Stomach (tissue), 8 donors: ENCODE measurements at regions not wholly inside any gene's neighbourhood (a gene's known extent, or its start where the extent isn't known, plus 50 kb on each side); places are given as distances from the start of the nearest gene placed in this dataset.

Experiments
- DNase-seq, 2 donors: peaks; one replicate each; pipeline versions ENCODE4 v3.0.0 to v3.0.0-alpha.2; 2013 to 2019
- H3K27ac ChIP-seq, 5 donors: fragments of 200-600 bp in 4 of 5; sonication (generic) in 4 of 5; one replicate each; pipeline ENCODE4 v1.5.1; 2013 to 2019; ENCODE audit warnings: mild to moderate bottlenecking in 1 of 5, moderate library complexity in 1 of 5
- H3K27me3 ChIP-seq, 3 donors: fragments of 200-600 bp; sonication (generic); one replicate each; pipeline ENCODE4 v1.5.1; 2017 to 2019; ENCODE audit warnings: mixed run types in 1 of 3
- H3K36me3 ChIP-seq, 4 donors: fragments of 200-600 bp; sonication (generic); 1 replicate in 3 of 4; 2 replicates in 1 of 4; pipeline ENCODE4 v1.5.1; 2016 to 2019
- H3K4me1 ChIP-seq, 4 donors: fragments of 200-600 bp; sonication (generic); one replicate each; pipeline ENCODE4 v1.5.1; 2016 to 2019
- H3K4me3 ChIP-seq, 4 donors: fragments of 200-600 bp; sonication (generic) in 3 of 4; one replicate each; pipeline ENCODE4 v1.5.1; 2016 to 2019; ENCODE audit warnings: mild to moderate bottlenecking in 1 of 4
- H3K9me3 ChIP-seq, 4 donors: fragments of 200-600 bp; sonication (generic); one replicate each; pipeline ENCODE4 v1.5.1; 2016 to 2019
- EP300 ChIP-seq: sonication (generic); formaldehyde crosslinking; IDR thresholded peaks from one replicate; pipeline ENCODE4 v1.6.1; 2017; ENCODE audit warnings: antibody characterized with exemption
- POLR2A ChIP-seq, 4 donors: fragments of 450-650 bp; IDR thresholded peaks; one replicate each; pipeline ENCODE4 v1.6.1; 2016; ENCODE audit warnings: antibody characterized with exemption in 4 of 4, control low read depth in 2 of 4, mild to moderate bottlenecking in 1 of 4, moderate library complexity in 1 of 4
- POLR2AphosphoS5 ChIP-seq, 3 donors: sonication (generic); formaldehyde crosslinking; IDR thresholded peaks; one replicate each; pipeline ENCODE4 v1.6.1; 2016; ENCODE audit warnings: antibody characterized with exemption in 3 of 3
- whole genome bisulfite sequencing, 5 donors: extraction: QIAGEN DNeasy Blood & Tissue Kit in 3 of 5; methylation state at CpG; one replicate each; pipeline versions ENCODE4 v1.1.5 to v1.1.7; 2013 to 2018; 5-methylcytosine and 5-hydroxymethylcytosine counted together
- intact Hi-C: fragments of 100-400 bp; cut with DNase I; formaldehyde crosslinking; loops from one replicate; pipeline ENCODE4 v1.15.1; 2023; ENCODE audit warnings: low total_unique reads
- TF ChIP-seq, protein P1 (sequence below), 7 experiments: fragments of 450-650 bp in 4 of 7; fragments of 200-600 bp in 3 of 7; sonication (generic) in 3 of 7; IDR thresholded peaks; one replicate each; pipeline ENCODE4 v1.5.1; 2016 to 2019; ENCODE audit warnings: antibody characterized with exemption in 7 of 7, control low read depth in 2 of 7, mild to moderate bottlenecking in 1 of 7
- donor health status: healthy with polysubstance abuse.
- donor health status: Bipolar disorder and iron deficiency.
- donor health status: healthy.

DNA sequence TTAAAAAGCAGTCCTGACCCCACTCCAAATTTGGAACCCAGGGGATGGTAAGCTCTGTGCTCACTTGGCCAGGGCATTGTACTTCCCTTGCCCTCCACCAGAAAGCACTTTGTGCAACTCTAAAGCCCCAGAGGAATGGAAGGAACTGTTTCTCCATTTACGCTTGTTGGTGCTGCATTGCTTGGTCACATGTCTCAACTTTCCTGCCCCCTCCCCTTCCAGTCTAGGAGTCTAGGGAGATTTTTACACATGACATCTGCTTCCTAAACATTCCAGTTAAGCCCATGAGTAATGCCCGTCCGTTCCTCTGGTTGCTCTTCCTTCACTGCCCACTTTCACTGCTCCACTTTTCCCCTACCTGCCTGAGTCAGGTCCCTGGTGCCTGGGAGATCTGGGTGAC is 92.6 kb upstream of the MAP1LC3B2 start:
- TF ChIP-seq, protein P1, sequence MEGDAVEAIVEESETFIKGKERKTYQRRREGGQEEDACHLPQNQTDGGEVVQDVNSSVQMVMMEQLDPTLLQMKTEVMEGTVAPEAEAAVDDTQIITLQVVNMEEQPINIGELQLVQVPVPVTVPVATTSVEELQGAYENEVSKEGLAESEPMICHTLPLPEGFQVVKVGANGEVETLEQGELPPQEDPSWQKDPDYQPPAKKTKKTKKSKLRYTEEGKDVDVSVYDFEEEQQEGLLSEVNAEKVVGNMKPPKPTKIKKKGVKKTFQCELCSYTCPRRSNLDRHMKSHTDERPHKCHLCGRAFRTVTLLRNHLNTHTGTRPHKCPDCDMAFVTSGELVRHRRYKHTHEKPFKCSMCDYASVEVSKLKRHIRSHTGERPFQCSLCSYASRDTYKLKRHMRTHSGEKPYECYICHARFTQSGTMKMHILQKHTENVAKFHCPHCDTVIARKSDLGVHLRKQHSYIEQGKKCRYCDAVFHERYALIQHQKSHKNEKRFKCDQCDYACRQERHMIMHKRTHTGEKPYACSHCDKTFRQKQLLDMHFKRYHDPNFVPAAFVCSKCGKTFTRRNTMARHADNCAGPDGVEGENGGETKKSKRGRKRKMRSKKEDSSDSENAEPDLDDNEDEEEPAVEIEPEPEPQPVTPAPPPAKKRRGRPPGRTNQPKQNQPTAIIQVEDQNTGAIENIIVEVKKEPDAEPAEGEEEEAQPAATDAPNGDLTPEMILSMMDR (IDR thresholded peaks at IDR 0.05): no peak
- TF ChIP-seq POLR2A (IDR thresholded peaks at IDR 0.05): no peak
- no peak for TF ChIP-seq EP300
- TF ChIP-seq POLR2AphosphoS5 (IDR thresholded peaks at IDR 0.05): no peak
- WGBS, 5 donors: 66 to 80% (median 73%) methylated on average over 3 of the region's 3 CpGs
- Histone ChIP-seq H3K27me3 (no peaks in the 10 kb centered on the region), H3K4me1 (peaks cover 0 to 4% (median under 1%) of the 10 kb centered on the region in 4 donors), H3K36me3 (no peaks in the 10 kb centered on the region), H3K27ac (no peak overlapping the region), H3K4me3 (no peak overlapping the region), H3K9me3 (no peaks in the 10 kb centered on the region)
- DNase-seq: no peak
- intact Hi-C loops: no loop called here

DNA sequence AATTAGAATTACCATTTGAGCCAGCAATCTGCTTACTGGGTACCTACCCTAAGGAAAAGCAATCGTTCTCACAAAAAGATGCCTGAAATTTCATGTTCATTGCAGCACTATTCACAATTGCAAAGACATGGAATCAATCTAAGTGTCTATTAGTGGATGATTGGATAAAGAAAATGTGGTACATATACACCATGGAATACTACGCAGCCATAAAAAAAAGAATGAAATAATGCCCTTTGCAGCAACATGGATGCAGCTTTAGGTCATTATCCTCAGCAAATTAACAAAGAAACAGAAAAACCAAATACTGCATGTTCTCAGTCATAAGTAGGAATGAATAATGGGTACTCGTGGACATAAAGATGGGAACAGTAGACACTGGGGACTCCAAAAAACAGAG is 89.8 kb upstream of the MAP1LC3B2 start:
- intact Hi-C loops: no loop called here
- DNase-seq: no peak
- Histone ChIP-seq H3K4me1 (peaks cover 0 to 4% (median 1%) of the 10 kb centered on the region in 4 donors), H3K4me3 (no peak overlapping the region), H3K27me3 (no peaks in the 10 kb centered on the region), H3K36me3 (no peaks in the 10 kb centered on the region), H3K9me3 (peaks cover 0 to 4% (median 0%) of the 10 kb centered on the region in 4 donors), H3K27ac (no peak overlapping the region)
- TF ChIP-seq, protein P1 (IDR thresholded peaks at IDR 0.05): no peak
- 76 to 99% (median 93%) methylated on average over 3 of the region's 3 CpGs for WGBS, 5 donors

DNA sequence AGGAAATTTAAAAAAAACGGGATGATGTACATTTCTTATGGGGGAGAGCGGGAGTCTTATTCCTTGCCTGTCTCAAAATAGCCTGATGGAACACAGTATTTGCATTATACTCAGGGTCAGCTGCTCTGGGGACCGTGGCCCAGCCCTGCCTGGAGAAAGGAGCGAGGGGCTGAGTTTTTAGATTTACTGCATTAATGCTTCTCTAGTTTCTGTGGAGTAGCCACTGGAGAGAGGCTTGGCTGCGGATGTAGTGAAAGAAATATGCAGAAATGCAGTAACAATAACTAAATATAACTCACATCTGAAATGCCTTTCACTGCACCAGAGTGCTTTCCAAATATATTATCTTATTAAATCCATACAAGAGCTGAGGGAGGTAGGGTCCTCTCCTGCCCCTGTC is 87.6 kb upstream of the MAP1LC3B2 start:
- Histone ChIP-seq H3K4me3 (no peak overlapping the region), H3K36me3 (no peaks in the 10 kb centered on the region), H3K9me3 (peaks cover 0 to 13% (median 3%) of the 10 kb centered on the region in 4 donors), H3K27me3 (no peaks in the 10 kb centered on the region), H3K27ac (no peak overlapping the region), H3K4me1 (peaks cover 0 to 2% (median 0%) of the 10 kb centered on the region in 4 donors)
- intact Hi-C loops: no loop called here
- no peak for TF ChIP-seq EP300
- no peak for TF ChIP-seq POLR2AphosphoS5 (IDR thresholded peaks at IDR 0.05)
- DNase-seq: peak in 1 of 2 donors; percentile 70
- WGBS, 5 donors: 61 to 77% (median 68%) methylated on average over 5 of the region's 5 CpGs

DNA sequence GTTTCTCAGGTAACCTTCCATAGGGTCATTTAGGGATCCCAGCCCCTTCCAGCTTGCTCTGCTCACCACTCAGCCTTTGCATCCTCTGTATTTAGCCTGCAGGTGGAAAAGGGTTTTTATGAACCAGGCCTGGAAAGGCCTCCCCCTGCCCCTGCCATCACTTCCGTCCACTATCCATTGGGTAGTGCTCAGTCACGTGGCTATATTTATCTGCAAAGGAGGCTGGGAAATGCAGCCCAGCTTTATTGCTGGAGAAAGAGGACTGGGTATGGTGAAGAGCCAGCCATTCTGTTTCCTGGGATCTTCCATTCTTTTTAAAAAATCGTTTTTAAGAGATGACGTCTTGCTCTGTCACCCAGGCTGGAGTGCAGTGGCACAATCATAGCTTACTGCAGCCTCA is 87.0 kb upstream of the MAP1LC3B2 start:
- Histone ChIP-seq H3K27ac (no peak overlapping the region), H3K4me1 (peaks cover 0 to 2% (median 0%) of the 10 kb centered on the region in 4 donors), H3K9me3 (peaks cover 0 to 20% (median 6%) of the 10 kb centered on the region in 4 donors), H3K36me3 (no peaks in the 10 kb centered on the region), H3K27me3 (no peaks in the 10 kb centered on the region), H3K4me3 (no peak overlapping the region)
- DNase-seq: no peak
- intact Hi-C loops: no loop called here
- WGBS, 5 donors: 66 to 84% (median 80%) methylated on average over 4 of the region's 4 CpGs
- no peak for TF ChIP-seq POLR2A (IDR thresholded peaks at IDR 0.05)
- TF ChIP-seq EP300: no peak
- TF ChIP-seq, protein P1 (IDR thresholded peaks at IDR 0.05): no peak
- no peak for TF ChIP-seq POLR2AphosphoS5 (IDR thresholded peaks at IDR 0.05)

DNA sequence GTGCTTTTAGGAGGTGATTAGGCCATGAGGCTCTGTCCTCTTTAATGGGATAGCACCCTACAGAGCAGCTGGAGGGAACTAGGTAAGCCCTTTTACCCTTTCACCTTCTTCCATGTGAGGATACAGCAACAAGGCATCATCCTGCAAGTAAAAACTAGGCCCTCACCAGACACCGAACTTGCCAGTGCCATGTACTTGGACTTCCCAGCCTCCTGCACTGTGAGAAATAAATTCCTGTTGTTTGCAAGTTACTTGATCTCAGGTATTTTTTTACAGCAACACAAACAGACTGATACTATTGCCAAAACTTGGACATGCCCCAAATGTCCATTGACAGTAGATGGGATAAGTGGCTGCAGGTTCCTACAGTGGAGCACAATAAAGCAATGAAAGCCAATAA is 85.8 kb upstream of the MAP1LC3B2 start:
- intact Hi-C loops: no loop called here

More for the DNA sequence above, 85.8 kb upstream of the MAP1LC3B2 start:
- WGBS, 5 donors: 93 to 98% (median 96%) methylated on average over 1 of the region's 1 CpG
- no peak for DNase-seq
- TF ChIP-seq, protein P1 (IDR thresholded peaks at IDR 0.05): no peak
- TF ChIP-seq POLR2AphosphoS5 (IDR thresholded peaks at IDR 0.05) (no peak), POLR2A (IDR thresholded peaks at IDR 0.05) (no peak), EP300 (no peak)
- no peaks in the 10 kb centered on the region for H3K36me3 ChIP-seq
- H3K9me3 ChIP-seq: peaks cover 0 to 23% (median 8%) of the 10 kb centered on the region in 4 donors
- H3K27me3 ChIP-seq: no peaks in the 10 kb centered on the region
- no peak overlapping the region for H3K27ac ChIP-seq
- H3K4me1 ChIP-seq: peaks cover 0 to 2% (median 0%) of the 10 kb centered on the region in 4 donors
- no peak overlapping the region for H3K4me3 ChIP-seq
